ENCODE measurements at regions not wholly inside any gene's neighbourhood (a gene's known extent, or its start where the extent isn't known, plus 50 kb on each side); places are given as distances from the start of the nearest gene placed in this dataset.

DNA sequence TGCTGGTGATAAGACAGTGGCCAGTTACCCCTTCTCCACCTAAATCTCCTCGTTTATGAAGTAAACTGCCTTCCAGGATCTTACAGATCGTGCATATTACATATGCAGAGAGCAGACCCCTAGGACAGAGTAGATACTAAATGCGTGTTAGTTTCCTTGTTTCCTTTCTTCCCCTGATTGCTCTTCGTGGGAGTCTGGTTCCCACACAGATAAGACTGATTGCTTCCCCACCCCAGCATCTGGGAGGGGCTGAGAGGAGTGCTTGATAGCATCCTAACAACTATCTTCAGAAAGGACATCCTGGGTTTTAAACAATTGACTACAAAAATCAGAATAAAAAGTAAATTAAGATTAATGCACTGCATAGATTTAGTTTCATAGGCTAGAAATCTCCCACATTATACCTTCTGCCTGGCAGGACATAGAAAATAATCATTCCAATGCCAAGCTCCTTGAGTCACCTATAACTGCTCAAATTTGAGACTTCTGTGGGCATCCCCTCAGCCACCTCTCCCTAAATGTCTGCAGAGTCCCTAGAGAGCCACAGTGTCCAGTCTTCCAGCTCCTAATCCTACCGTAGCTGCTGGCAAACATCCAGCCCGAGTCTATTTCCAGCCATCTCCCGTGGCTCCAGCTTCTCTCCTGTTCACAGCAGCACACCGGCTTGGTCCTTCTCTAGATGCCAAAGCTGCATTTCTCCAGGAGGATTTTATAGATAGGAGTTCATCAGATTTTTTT, 128.3 kb downstream of the LRRC30 start:
- DNase-seq = no peak

GRCh38 chr18:7360606-7361170, 129.8 kb downstream of the LRRC30 start:
- no peak for DNase-seq

- no peak for DNase-seq
Observed at GRCh38 chr18:7363338-7363737, 132.4 kb downstream of the LRRC30 start.

GRCh38 chr18:7366597-7366996, 135.7 kb downstream of the LRRC30 start:
- no peak for DNase-seq

- DNase-seq = no peak
Observed at GRCh38 chr18:7367336-7367735, 136.4 kb downstream of the LRRC30 start.

DNA sequence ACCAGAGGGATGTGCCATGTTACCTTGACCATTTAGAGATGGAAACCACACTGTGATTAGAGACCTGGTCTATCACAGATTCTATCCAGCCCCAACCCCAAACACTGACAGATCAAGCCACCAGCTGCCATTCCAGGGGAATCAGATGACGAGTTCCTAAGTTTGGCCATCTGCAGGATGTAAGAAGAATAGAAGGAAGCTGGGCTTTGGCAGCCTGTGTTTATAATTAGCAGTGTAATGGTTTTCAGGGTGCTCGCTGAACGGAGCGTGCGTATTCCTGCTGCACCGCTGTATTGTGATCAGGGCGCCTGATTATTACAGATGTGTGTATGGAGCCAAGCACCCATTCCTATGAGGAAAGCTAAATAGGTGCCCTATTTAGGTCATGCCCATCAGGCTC, 138.1 kb downstream of the LRRC30 start:
- no peak for DNase-seq

GRCh38 chr18:7370375-7370774, 139.5 kb downstream of the LRRC30 start:
- no peak for DNase-seq

DNA sequence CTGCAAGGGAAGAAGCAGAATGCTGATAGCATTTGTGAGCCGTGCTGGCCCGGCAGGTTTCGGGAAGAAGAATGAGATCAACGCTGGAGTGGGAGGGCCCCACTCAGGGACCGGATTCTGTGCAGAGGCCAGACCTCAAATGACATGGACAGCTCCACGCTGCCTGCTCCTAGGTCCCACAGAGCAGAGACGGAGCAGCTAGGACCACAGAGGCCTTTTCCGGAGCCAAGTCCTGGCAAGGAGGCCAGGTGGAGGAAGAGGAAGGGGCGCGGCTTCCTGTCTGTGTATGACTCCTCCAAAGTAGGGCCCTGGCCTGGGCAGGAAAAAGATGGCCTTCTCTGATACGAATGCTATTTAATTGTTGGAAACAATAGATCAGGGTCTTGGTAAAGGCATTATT, 139.9 kb downstream of the LRRC30 start:
- no peak for DNase-seq

- no peak for DNase-seq
Observed at GRCh38 chr18:7373441-7373840, 142.6 kb downstream of the LRRC30 start.

- no peak for DNase-seq
Observed at GRCh38 chr18:7381307-7381706, 150.4 kb downstream of the LRRC30 start.

DNA sequence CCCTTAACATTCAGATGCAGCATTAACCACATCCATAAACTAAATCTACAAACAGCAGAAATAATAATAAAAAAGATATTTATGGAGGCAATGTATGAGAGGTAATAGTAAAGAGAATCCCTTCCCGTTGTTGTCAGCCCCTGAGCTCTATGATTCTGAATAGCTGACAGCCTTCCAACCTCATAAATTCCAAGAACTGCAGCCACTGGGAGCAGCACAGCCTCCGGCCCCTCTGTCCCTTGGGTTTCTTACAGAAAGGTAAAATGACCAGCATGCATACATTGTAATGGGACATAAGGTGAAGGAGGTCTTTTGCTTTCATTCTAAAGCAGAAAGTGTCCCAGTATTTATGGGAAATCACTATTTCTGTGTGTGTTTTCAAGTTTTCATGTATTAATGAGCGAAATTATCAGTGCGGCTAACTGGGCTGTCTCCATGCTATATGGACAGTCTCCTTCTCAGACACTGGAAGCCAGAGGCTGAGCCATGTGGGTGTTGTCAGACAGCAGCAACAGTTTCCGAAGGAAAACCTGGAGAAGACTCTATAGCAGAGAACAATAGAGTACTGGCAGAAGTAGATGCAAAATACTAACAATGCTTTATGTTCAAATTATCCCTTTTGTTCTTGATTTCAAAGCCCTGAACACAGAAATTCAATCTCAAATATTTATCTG, 151.6 kb downstream of the LRRC30 start:
- no peak for DNase-seq

- no peak for DNase-seq
Observed at GRCh38 chr18:7383002-7383980, 152.4 kb downstream of the LRRC30 start.

GRCh38 chr18:7388741-7389140, 157.9 kb downstream of the LRRC30 start:
- peak; percentile 29 for DNase-seq

GRCh38 chr18:7390731-7391492, 160.0 kb downstream of the LRRC30 start:
- no peak for DNase-seq

- DNase-seq = no peak
Observed at GRCh38 chr18:7393080-7393479, 162.2 kb downstream of the LRRC30 start.

DNA sequence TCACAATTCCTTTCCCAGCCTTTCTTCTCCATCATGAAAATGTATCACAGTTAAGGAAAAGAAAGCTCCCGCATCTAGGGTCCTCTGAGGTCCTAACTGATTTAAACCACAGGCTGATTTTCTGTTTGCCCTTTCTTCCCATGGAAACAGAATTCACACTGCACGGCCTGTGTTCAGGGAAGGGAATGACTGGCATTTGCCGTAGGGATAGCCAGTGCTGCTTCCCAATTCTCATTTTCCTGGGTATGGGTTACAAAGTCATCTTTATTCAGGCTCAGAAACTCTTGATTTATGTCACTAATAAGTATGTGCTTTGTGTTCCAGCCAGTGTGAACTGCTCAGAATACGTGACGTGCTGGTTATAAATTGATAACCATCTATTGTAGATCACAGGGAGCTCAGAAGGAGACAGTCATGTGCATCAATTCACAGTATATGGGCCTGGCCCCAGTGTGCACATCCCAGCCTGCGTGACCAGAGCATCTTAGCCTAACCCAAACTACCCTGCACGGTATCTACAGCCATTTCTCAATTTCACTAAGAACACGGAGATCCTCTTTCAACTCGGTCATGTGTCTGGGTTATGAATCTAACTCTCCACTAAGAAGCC, 163.3 kb downstream of the LRRC30 start:
- no peak for DNase-seq

DNA sequence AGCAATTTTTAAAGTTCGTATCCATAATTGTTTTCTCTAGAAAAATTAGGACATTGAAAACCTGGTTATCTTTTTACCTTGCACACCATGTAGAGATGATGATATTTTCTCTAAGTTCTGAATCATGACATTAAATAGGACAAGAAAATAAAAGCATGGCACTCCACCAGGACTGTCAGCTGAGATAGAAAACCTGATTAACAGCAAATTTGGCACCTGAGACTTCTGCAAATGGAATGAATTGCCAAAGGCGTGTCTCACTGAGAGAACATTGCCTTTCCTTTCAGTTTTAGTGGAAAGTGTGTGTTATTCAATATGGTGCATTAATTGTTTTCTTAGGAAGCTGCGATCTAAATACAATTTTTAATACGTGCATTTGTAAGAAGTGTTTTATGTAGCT, 164.7 kb downstream of the LRRC30 start:
- no peak for DNase-seq

DNA sequence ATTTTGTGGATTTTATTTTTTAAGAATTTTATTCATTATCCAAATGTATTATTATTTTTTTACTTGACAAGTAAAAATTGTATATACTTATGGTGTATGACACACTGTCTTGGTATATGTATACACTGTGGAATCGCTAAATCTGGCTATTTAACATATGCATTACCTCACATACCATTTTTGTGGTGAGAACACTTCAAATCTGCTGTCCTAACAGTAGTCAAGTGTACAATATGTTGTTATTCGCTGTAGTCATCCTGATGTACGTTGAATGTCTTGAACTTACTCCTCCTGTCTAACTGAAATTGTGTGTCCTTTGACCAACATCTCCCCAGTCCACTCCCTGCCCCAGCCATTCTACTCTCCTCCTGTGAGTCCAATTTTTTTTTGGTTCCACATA, 153.2 kb upstream of the PTPRM start:
- no peak for DNase-seq

DNA sequence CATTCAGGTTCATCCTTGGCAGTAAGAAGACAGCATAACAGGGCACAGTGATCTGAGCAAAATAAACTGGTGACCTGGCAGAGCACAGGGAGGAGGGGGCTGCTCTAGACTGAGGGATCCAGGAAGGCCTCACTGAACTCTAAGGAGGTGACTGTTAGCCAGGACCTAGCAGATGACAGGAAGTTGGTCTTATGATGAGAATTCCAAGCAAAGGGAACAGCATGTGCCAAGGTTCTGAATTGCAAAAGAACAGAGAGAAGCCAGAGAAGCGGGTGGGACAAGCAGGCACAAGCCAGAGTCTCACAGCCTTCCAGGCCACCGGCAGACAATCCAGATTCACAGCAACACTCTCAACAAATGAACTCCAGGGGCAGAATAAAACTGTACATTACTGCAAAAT, 152.7 kb upstream of the PTPRM start:
- DNase-seq = no peak

DNA sequence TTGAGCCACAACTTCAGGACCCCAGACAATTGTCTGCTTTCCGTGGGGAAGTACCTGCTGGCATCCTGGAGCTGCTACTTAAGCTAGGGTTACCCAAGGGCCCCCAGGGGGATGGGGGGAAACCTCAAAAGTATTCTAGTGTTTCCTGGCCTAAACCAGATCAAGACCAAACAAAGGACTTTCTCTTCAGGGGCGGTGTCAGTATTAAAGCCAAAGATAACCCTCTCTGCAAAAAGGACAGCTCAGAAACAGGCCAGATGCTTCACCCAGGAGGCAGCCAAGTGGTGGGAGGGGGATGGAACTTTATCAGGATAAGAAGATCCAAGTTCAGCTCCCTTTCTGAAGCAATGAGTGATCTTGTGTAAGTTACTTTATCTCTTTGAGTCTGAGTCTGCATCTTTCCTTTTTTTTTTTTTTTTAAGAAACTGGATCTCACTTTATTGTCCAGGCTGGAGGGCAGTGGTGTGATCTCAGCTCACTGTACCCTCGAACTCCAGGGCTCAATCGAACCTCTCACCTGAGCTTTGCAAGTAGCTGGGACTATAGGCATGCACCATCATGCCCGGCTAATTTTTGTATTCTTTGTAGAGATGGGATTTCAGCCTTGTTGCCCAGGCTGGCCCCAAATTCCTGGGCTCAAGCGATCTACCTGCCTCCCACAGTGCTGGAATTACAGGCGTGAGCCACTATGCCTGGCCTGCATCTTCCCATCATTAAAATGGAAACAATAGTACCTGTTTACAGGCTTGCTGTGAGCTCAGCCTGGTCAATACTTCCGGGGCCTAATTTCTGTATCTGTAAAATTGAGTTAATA, 151.8 kb upstream of the PTPRM start:
- no peak for DNase-seq

GRCh38 chr18:7417727-7418126, 149.4 kb upstream of the PTPRM start:
- no peak for DNase-seq

All from NCI-H1092 treated with DMSO at 0.1 percent for 48 hours (cell line).